Fibroblast of lung (primary cell): ENCODE measurements at regions not wholly inside any gene's neighbourhood (a gene's known extent, or its start where the extent isn't known, plus 50 kb on each side); places are given as distances from the start of the nearest gene placed in this dataset.

ENCODE experiments used
- CTCF ChIP-seq, 2 donors: IDR thresholded peaks in 1 of 2; conservative IDR thresholded peaks in 1 of 2; 1 replicate in 1 of 2; 2 replicates in 1 of 2; pipeline ENCODE4 v1.5.1; 2011 to 2012; ENCODE audit warnings: low read length in 2 of 2, control low read depth in 1 of 2, inconsistent platforms in 1 of 2, low read depth in 1 of 2, mild to moderate bottlenecking in 1 of 2
- EZH2 ChIP-seq: IDR thresholded peaks from 2 replicates; pipeline ENCODE4 v1.5.1; 2012; ENCODE audit warnings: low read length, control low read depth, mild to moderate bottlenecking; ENCODE audit errors: missing control alignments

- TF ChIP-seq EZH2 (no peak), CTCF (conservative IDR thresholded peaks at IDR 0.05 in 1 of 2, IDR thresholded peaks at IDR 0.05 in 1 of 2; ENCODE audit: low read depth in 1 of 2, low read length in 2 of 2) (no peak)
These were observed 672.3 kb upstream of the CXADR start for GRCh38 chr21:16840538-16840937.
